AML-193 (cell line): ENCODE measurements at regions not wholly inside any gene's neighbourhood (a gene's known extent, or its start where the extent isn't known, plus 50 kb on each side); places are given as distances from the start of the nearest gene placed in this dataset.

Experiments used
- DNase-seq, 2 experiments: peaks; one replicate each; lab custom pipeline; 2025; lab: John Stamatoyannopoulos, UW

GRCh38 chr11:95717314-95717713 lies 72.3 kb downstream of the FAM76B start:
- DNase-seq = no peak

- DNase-seq = no peak
Observed at GRCh38 chr11:95716266-95716665, 73.3 kb downstream of the FAM76B start.

GRCh38 chr11:95715777-95716241 lies 73.8 kb downstream of the FAM76B start:
- DNase-seq = no peak

- no peak for DNase-seq
Observed at GRCh38 chr11:95714843-95715776, 74.5 kb downstream of the FAM76B start.

GRCh38 chr11:95713428-95713827 lies 76.2 kb downstream of the FAM76B start:
- DNase-seq = no peak

- no peak for DNase-seq
Observed at GRCh38 chr11:95711945-95712221, 77.7 kb downstream of the FAM76B start.

GRCh38 chr11:95711162-95711944 lies 78.2 kb downstream of the FAM76B start:
- DNase-seq = no peak

- no peak for DNase-seq
Observed at GRCh38 chr11:95708681-95709080, 80.9 kb downstream of the FAM76B start.

- no peak for DNase-seq
Observed at GRCh38 chr11:95706974-95707387, 82.6 kb downstream of the FAM76B start.

- DNase-seq = peak; percentile 82 to 84
Observed at GRCh38 chr11:95705485-95706124, 84.0 kb downstream of the FAM76B start.

GRCh38 chr11:95704865-95705264 lies 84.7 kb downstream of the FAM76B start:
- no peak for DNase-seq

GRCh38 chr11:95703049-95703448 lies 86.5 kb downstream of the FAM76B start:
- no peak for DNase-seq

GRCh38 chr11:95702526-95702925 lies 87.1 kb downstream of the FAM76B start:
- DNase-seq = no peak

- DNase-seq = no peak
Observed at GRCh38 chr11:95700471-95700817, 89.1 kb downstream of the FAM76B start.

GRCh38 chr11:95699631-95700470 lies 89.7 kb downstream of the FAM76B start:
- no peak for DNase-seq

GRCh38 chr11:95698676-95699557 lies 90.7 kb downstream of the FAM76B start:
- peak; percentile 52 to 74 for DNase-seq

- peak in 1 of 2 experiments; percentile 9 for DNase-seq
Observed at GRCh38 chr11:95697614-95698408, 91.8 kb downstream of the FAM76B start.

GRCh38 chr11:95695181-95695580 lies 94.4 kb downstream of the FAM76B start:
- no peak for DNase-seq

- DNase-seq = no peak
Observed at GRCh38 chr11:95693298-95693697, 96.3 kb downstream of the FAM76B start.
